Left renal pelvis (tissue), 4 donors: ENCODE measurements at regions not wholly inside any gene's neighbourhood (a gene's known extent, or its start where the extent isn't known, plus 50 kb on each side); places are given as distances from the start of the nearest gene placed in this dataset.

ENCODE experiments used
- DNase-seq, 4 donors: peaks; one replicate each; pipeline ENCODE4 v3.0.0-alpha.2; 2013; ENCODE audit warnings: low read depth in 4 of 4, low spot score in 3 of 4

- no peak for DNase-seq
Measured at GRCh38 chr4:135834471-135834870, 1632.9 kb upstream of the PABPC4L start.

GRCh38 chr4:135833529-135833928 is 1631.9 kb upstream of the PABPC4L start:
- no peak for DNase-seq

GRCh38 chr4:135824759-135825296 is 1623.2 kb upstream of the PABPC4L start:
- no peak for DNase-seq

- DNase-seq, result no peak
Measured at GRCh38 chr4:135804785-135805184, 1603.2 kb upstream of the PABPC4L start.

- DNase-seq, result no peak
Measured at GRCh38 chr4:135777361-135777760, 1575.8 kb upstream of the PABPC4L start.

- DNase-seq, result no peak
Measured at GRCh38 chr4:135775909-135776308, 1574.3 kb upstream of the PABPC4L start.

GRCh38 chr4:135770505-135770904 is 1568.9 kb upstream of the PABPC4L start:
- no peak for DNase-seq

- no peak for DNase-seq
Measured at GRCh38 chr4:135744928-135745327, 1543.3 kb upstream of the PABPC4L start.

- DNase-seq, result no peak
Measured at GRCh38 chr4:135741583-135741982, 1540.0 kb upstream of the PABPC4L start.

GRCh38 chr4:135739354-135739753 is 1537.8 kb upstream of the PABPC4L start:
- no peak for DNase-seq

GRCh38 chr4:135735512-135735911 is 1533.9 kb upstream of the PABPC4L start:
- DNase-seq, result no peak

- DNase-seq, result no peak
Measured at GRCh38 chr4:135732448-135732847, 1530.9 kb upstream of the PABPC4L start.

GRCh38 chr4:135731682-135732081 is 1530.1 kb upstream of the PABPC4L start:
- DNase-seq, result no peak

GRCh38 chr4:135724421-135724820 is 1522.8 kb upstream of the PABPC4L start:
- DNase-seq, result no peak

GRCh38 chr4:135718019-135718418 is 1516.4 kb upstream of the PABPC4L start:
- DNase-seq, result no peak

- no peak for DNase-seq
Measured at GRCh38 chr4:135705343-135705742, 1503.8 kb upstream of the PABPC4L start.

GRCh38 chr4:135694066-135694465 is 1492.5 kb upstream of the PABPC4L start:
- DNase-seq, result no peak

GRCh38 chr4:135684001-135684400 is 1482.4 kb upstream of the PABPC4L start:
- no peak for DNase-seq

GRCh38 chr4:135672202-135672601 is 1470.6 kb upstream of the PABPC4L start:
- no peak for DNase-seq

- DNase-seq, result no peak
Measured at GRCh38 chr4:135670548-135670947, 1469.0 kb upstream of the PABPC4L start.
